SK-N-SH (cell line): ENCODE measurements at regions not wholly inside any gene's neighbourhood (a gene's known extent, or its start where the extent isn't known, plus 50 kb on each side); places are given as distances from the start of the nearest gene placed in this dataset.

ENCODE experiments used
- CTCF ChIA-PET: fragments of 300-600, 350-600 bp; formaldehyde crosslinking; extraction: SDS; loops from one replicate; lab custom pipeline; 2021; lab: Yijun Ruan, JAX
- POLR2A ChIA-PET: fragments of 350-600 bp; sonication (Branson Sonifier 250); formaldehyde crosslinking; extraction: SDS; loops from one replicate; lab custom pipeline; 2020; ENCODE audit warnings: antibody characterized with exemption, inconsistent platforms; lab: Yijun Ruan, JAX
- DNase-seq: peaks from one replicate; pipeline ENCODE4 v3.0.0; 2012
- H2AFZ ChIP-seq: fragments of 200-600 bp; sonication (generic); 2 replicates; pipeline ENCODE4 v1.8.1; 2016; ENCODE audit warnings: antibody characterized with exemption, mild to moderate bottlenecking, low read depth
- H3F3A ChIP-seq: fragments of 200-600 bp; sonication (generic); replicated peaks from 2 replicates; pipeline ENCODE3; 2016; ENCODE audit warnings: antibody characterized with exemption, mild to moderate bottlenecking; ENCODE audit not compliant: insufficient read depth
- H3K27ac ChIP-seq, 2 experiments: fragments of 200-500 bp in 1 of 2; fragments of 200-600 bp in 1 of 2; sonication (Bioruptor generic) in 1 of 2; sonication (generic), shearing (Covaris generic) in 1 of 2; 2 replicates each; pipeline versions ENCODE4 v1.5.1 to v1.6.1; 2014 to 2016; ENCODE audit warnings: low read depth in 2 of 2, inconsistent platforms in 1 of 2, low read length in 1 of 2, mild to moderate bottlenecking in 1 of 2, mixed read lengths in 1 of 2
- H3K27me3 ChIP-seq: fragments of 200-600 bp; sonication (generic), shearing (Covaris generic); 2 replicates; pipeline ENCODE4 v1.6.1; 2016; ENCODE audit warnings: mixed run types; ENCODE audit not compliant: insufficient read depth
- H3K36me3 ChIP-seq, 2 experiments: fragments of 200-500 bp in 1 of 2; fragments of 200-600 bp in 1 of 2; sonication (Bioruptor generic) in 1 of 2; sonication (generic) in 1 of 2; replicated peaks in 1 of 2; 2 replicates each; pipeline versions ENCODE3 to v1.5.1; 2014 to 2016; ENCODE audit warnings: low read length in 1 of 2, mild to moderate bottlenecking in 1 of 2; ENCODE audit not compliant: insufficient read depth in 2 of 2, control insufficient read depth in 1 of 2
- H3K4me1 ChIP-seq, 2 experiments: fragments of 200-500 bp in 1 of 2; fragments of 200-600 bp in 1 of 2; sonication (Bioruptor generic) in 1 of 2; sonication (generic), shearing (Covaris generic) in 1 of 2; 2 replicates each; pipeline versions ENCODE4 v1.5.1 to v1.6.1; 2014 to 2016; ENCODE audit warnings: low read depth in 1 of 2, low read length in 1 of 2, mixed run types in 1 of 2; ENCODE audit not compliant: insufficient read depth in 2 of 2, control insufficient read depth in 1 of 2
- H3K4me2 ChIP-seq: fragments of 200-600 bp; sonication (generic), shearing (Covaris generic); 2 replicates; pipeline ENCODE4 v1.6.1; 2017; ENCODE audit warnings: mixed run types
- H3K4me3 ChIP-seq, 2 experiments: fragments of 200-500 bp in 1 of 2; fragments of 200-600 bp in 1 of 2; sonication (Bioruptor generic) in 1 of 2; sonication (generic), shearing (Covaris generic) in 1 of 2; 2 replicates each; pipeline versions ENCODE4 v1.5.1 to v1.8.1; 2014 to 2016; ENCODE audit warnings: low read depth in 2 of 2, inconsistent platforms in 1 of 2, low read length in 1 of 2, mild to moderate bottlenecking in 1 of 2, mixed read lengths in 1 of 2, moderate library complexity in 1 of 2
- H3K79me2 ChIP-seq: fragments of 200-600 bp; sonication (generic); 2 replicates; pipeline ENCODE4 v1.8.1; 2017; ENCODE audit warnings: mild to moderate bottlenecking; ENCODE audit not compliant: insufficient read depth
- H3K9ac ChIP-seq: fragments of 200-600 bp; sonication (generic); 2 replicates; pipeline ENCODE4 v1.6.1; 2017; ENCODE audit warnings: mixed run types
- H3K9me2 ChIP-seq: fragments of 200-600 bp; sonication (generic); 2 replicates; pipeline ENCODE4 v1.6.1; 2017; ENCODE audit warnings: mixed run types
- H3K9me3 ChIP-seq: fragments of 200-600 bp; sonication (generic); 2 replicates; pipeline ENCODE4 v1.6.1; 2017; ENCODE audit warnings: mixed run types, mild to moderate bottlenecking, moderate library complexity
- H4K20me1 ChIP-seq: fragments of 200-600 bp; sonication (generic); 2 replicates; pipeline ENCODE4 v1.6.1; 2017; ENCODE audit warnings: mild to moderate bottlenecking, mixed run types; ENCODE audit not compliant: insufficient read depth
- CTCF ChIP-seq: fragments of 200-600 bp; sonication (generic); IDR thresholded peaks from 2 replicates; pipeline ENCODE4 v1.6.1; 2017; ENCODE audit warnings: antibody characterized with exemption, mild to moderate bottlenecking, moderate library complexity
- ELF1 ChIP-seq: IDR thresholded peaks from 2 replicates; pipeline ENCODE4 v1.4.0; 2012
- EP300 ChIP-seq, 2 experiments: IDR thresholded peaks; 2 replicates each; pipeline versions ENCODE4 v1.4.0 to v1.6.1; 2012; ENCODE audit warnings: borderline replicate concordance in 1 of 2, low read depth in 1 of 2, low read length in 1 of 2
- EZH2phosphoT487 ChIP-seq: fragments of 200-600 bp; sonication (generic); IDR thresholded peaks from 2 replicates; pipeline ENCODE4 v1.6.1; 2017; ENCODE audit warnings: low read depth, mixed run types, mild to moderate bottlenecking, antibody characterized with exemption, moderate library complexity, borderline replicate concordance
- FOXJ3 ChIP-seq: sonication (generic); formaldehyde crosslinking; IDR thresholded peaks from 2 replicates; pipeline ENCODE4 v1.5.1; 2020; ENCODE audit warnings: mild to moderate bottlenecking, missing genetic modification reagents
- JUND ChIP-seq: IDR thresholded peaks from 2 replicates; pipeline ENCODE4 v1.4.0; 2012
- MAX ChIP-seq: IDR thresholded peaks from 2 replicates; pipeline ENCODE4 v1.4.0; 2012; ENCODE audit warnings: low read depth
- MEF2A ChIP-seq: IDR thresholded peaks from 2 replicates; pipeline ENCODE4 v1.4.0; 2012; ENCODE audit warnings: low read depth, borderline replicate concordance
- NFIC ChIP-seq: IDR thresholded peaks from 2 replicates; pipeline ENCODE4 v1.4.0; 2012; ENCODE audit warnings: borderline replicate concordance
- PBX3 ChIP-seq: IDR thresholded peaks from 2 replicates; pipeline ENCODE4; 2012
- POLR2AphosphoS5 ChIP-seq: IDR thresholded peaks from 2 replicates; pipeline ENCODE4 v1.6.1; 2012; ENCODE audit warnings: low read depth, low read length
- SMC3 ChIP-seq: IDR thresholded peaks from 2 replicates; pipeline ENCODE4 v1.6.1; 2012; ENCODE audit warnings: low read depth, low read length, improper control_type of control experiment
- TEAD4 ChIP-seq: IDR thresholded peaks from 2 replicates; pipeline ENCODE4 v1.4.0; 2012; ENCODE audit warnings: mild to moderate bottlenecking, borderline replicate concordance; ENCODE audit not compliant: insufficient read depth
- USF1 ChIP-seq: IDR thresholded peaks from 2 replicates; pipeline ENCODE4 v1.4.0; 2012; ENCODE audit warnings: low read depth, borderline replicate concordance
- USF2 ChIP-seq: fragments of 150-350 bp; IDR thresholded peaks from 2 replicates; pipeline ENCODE4 v1.6.1; 2017; ENCODE audit warnings: antibody characterized with exemption, low read length, low read depth, borderline replicate concordance
- YY1 ChIP-seq: IDR thresholded peaks from 2 replicates; pipeline ENCODE4 v1.4.0; 2012; ENCODE audit warnings: low read depth, mild to moderate bottlenecking
- WGBS: methylation state at CpG from one replicate; pipeline ENCODE4 v1.1.6; 2017; ENCODE audit warnings: low lambda C conversion rate; 5-methylcytosine and 5-hydroxymethylcytosine counted together

- no peak overlapping the region for H3K4me2 ChIP-seq
- H4K20me1 ChIP-seq, result no peaks in the 10 kb centered on the region
- no peaks in the 10 kb centered on the region for H3K36me3 ChIP-seq
- H3K27me3 ChIP-seq, result no peaks in the 10 kb centered on the region
- no peaks in the 10 kb centered on the region for H3K9me2 ChIP-seq
- TF ChIP-seq FOXJ3, result no peak
- TF ChIP-seq ELF1, result no peak
- no peak for TF ChIP-seq NFIC
- TF ChIP-seq EP300 (IDR thresholded peaks at IDR 0.05; ENCODE audit: borderline replicate concordance in 1 of 2, low read depth in 1 of 2, low read length in 1 of 2), result no peak
- TF ChIP-seq EZH2phosphoT487, result no peak
- no peak for TF ChIP-seq USF2
- no peak for TF ChIP-seq SMC3
- TF ChIP-seq MEF2A, result no peak
- no peak for TF ChIP-seq MAX
- TF ChIP-seq POLR2AphosphoS5, result no peak
- TF ChIP-seq YY1, result no peak
- TF ChIP-seq PBX3, result no peak
- no peak for TF ChIP-seq JUND
- TF ChIP-seq CTCF, result no peak
- TF ChIP-seq USF1, result no peak
- no peak for TF ChIP-seq TEAD4
- ChIA-PET CTCF (interaction anchor here (1.3 to 1.5 kb wide), 2 partner anchors 12 to 13 kb away, joined by 5 read pairs; no protein-coding TSS in a partner anchor), POLR2A (no interaction called here)
- 65% methylated on average over 11 of the region's 11 CpGs for WGBS
- no peaks in the 10 kb centered on the region for H3F3A ChIP-seq
- H3K27ac ChIP-seq, result no peak overlapping the region
- no peak overlapping the region for H2AFZ ChIP-seq
- no peak overlapping the region for H3K9ac ChIP-seq
- H3K79me2 ChIP-seq, result no peaks in the 10 kb centered on the region
- no peak for DNase-seq
- H3K9me3 ChIP-seq, result 0 out of 2 replicates have a peak, but pooled peaks cover 3% of the 10 kb centered on the region
- H3K4me1 ChIP-seq, result no peaks in the 10 kb centered on the region; a peak in 1 of 4 replicates
- no peak overlapping the region for H3K4me3 ChIP-seq
These were observed 147.7 kb downstream of the ACTR3B start for GRCh38 chr7:152907042-152907761.
